Right hindlimb (tissue), 1 donor: ENCODE measurements at regions not wholly inside any gene's neighbourhood (a gene's known extent, or its start where the extent isn't known, plus 50 kb on each side); places are given as distances from the start of the nearest gene placed in this dataset.

Experiments used
- DNase-seq: peaks from one replicate; pipeline ENCODE4 v3.0.0-alpha.2; 2018

DNA sequence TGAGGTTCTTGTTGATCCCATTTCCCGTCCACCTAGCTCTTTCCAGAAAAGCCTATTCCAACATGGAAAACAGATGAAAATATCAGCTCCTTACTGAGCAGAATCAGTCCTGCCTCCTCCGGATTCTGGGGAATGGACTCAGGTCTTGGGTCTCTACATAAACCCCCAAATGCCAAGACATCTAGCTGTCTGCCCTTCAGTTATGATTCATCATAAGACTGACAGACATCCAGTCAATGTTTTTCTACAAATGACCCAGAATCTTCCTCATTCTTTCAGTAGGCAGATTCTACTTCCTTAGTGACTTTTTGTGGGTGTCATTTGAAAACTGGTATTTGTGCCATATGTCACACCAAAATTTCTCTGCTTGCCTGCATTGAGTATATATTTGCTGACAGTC is 103.0 kb upstream of the TGFBR2 start:
- no peak for DNase-seq

DNA sequence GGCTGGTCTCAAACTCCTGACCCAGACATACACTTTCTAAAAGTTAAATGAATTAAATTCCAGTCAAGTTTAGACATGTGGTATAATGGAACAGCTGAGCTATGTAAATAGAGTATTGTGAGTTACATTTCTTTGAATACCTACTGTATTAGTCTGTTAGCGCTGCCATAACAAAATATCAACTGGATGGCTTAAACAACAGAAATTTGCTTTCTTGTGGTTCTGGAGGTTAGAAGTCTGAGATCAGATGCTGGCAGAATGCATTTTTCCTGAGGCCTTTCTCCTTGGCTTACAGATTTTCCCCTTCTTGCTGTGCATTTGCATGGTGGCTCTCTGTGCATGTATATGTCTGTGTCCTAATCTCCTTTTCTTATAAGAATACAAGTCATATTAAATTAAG is 101.5 kb upstream of the TGFBR2 start:
- no peak for DNase-seq

DNA sequence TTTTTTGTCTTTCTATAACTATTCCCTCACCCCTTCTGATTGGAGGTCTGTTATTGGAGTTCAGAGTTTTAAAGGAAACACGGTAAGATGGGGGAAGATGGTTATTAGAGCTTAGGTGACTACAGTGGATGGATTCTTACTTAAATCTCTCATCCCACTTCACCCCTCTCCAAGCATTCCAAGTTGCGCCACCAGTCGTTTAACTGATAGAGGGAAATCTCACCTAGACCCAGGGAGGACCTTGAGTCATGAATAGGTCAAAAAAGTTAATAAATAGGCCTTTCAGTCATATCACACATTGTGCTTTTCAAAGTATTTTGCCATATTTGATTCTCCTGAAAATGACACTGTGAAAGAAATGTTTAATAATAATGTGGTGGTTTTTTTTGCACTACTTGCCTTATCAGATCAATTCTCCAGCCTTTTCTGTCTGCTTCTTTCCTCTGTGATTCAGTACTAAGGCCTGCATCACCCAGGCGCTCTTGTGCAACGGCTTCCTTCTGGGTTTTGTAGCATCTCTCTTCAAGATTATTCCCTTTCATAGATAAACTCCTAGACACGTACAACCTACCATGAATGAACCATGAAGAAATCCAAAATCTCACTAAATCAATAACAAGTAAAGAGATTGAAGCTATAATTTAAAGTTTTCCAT is 100.4 kb upstream of the TGFBR2 start:
- no peak for DNase-seq

DNA sequence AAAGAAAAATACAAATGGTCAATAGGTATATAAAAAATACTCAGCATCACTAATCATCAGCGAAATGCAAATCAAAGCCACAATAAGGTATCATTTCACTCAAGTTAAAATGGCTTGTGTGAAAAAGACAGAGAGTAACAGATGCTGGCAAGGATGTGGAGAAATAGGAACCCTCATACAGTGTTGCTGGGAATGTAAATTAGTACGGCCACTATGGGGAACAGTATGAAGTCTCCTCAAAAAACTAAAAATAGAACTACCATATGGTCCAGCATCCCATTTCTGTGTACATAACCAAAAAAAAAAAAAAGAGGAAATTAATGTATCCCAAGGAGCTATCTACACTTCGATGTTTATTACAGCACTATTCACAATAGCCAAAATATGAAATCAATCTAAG is 98.1 kb upstream of the TGFBR2 start:
- no peak for DNase-seq

DNA sequence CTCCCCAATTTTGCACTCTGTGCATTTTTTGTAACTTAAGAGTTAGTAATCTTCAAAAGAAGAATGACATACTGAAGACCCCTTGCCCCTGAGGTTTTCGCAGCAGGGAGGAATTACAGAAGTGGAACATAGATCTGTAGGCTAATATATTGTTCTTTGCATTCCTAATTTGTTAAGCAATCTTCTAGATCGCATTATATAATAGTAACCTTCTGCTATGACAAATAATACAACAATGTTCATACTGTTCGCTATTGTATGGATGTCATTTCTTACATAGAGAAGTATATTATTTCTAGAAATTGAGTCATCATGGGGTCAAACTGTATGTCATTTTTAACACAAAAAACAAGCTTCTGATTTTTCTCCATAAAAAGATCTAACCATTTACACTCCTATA is 95.8 kb upstream of the TGFBR2 start:
- no peak for DNase-seq

DNA sequence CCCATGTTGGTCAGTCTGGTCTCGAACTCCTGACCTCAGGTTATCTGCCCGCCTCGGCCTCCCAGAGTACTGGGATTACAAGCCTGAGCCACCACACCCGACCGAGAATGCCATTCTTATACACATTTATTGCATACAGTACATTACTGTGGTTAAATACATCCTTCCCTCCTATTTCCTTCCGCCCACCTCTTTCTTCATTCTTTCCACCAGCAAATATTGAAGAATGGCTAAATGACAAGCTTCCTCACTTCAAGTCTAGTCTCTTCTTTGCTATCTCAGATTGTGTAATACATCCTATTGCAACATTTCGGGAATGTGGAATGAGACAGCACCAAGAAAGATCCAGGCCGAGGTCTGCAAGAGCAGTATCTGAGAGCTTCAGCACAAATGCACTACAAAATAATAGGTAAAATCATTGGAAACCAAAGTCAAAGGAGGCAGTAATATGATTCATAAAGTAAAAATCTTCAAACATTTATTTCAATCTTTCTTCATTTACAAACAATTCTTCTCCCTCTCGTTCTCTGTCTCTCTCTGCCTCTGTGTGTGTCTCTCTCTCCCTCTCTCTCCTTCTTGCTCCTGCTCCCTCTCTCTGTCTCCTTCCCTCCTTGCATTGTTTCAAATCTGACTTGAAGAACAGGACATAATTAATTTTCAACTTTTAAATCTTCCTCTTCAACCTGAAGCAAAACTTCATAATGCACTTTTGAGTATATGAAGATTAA is 94.7 kb upstream of the TGFBR2 start:
- DNase-seq = no peak

DNA sequence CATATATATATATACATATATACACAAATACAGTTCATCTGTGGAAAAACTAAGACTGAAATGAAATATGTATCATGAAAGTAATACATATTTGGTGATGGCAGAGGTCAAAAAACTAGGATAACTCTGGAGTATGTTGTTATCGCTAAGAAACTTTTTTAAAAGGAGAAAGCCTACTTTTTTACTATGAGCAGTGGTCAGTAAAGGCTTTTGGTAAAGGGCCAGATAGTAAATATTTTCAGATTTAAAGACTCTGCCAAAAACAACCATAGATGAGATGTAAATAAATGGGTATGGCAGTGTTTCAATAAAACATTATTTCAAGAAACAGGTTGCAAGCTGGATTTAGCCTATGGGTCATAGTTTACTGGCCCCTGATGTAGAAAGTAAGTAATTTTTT is 93.8 kb upstream of the TGFBR2 start:
- DNase-seq = no peak

DNA sequence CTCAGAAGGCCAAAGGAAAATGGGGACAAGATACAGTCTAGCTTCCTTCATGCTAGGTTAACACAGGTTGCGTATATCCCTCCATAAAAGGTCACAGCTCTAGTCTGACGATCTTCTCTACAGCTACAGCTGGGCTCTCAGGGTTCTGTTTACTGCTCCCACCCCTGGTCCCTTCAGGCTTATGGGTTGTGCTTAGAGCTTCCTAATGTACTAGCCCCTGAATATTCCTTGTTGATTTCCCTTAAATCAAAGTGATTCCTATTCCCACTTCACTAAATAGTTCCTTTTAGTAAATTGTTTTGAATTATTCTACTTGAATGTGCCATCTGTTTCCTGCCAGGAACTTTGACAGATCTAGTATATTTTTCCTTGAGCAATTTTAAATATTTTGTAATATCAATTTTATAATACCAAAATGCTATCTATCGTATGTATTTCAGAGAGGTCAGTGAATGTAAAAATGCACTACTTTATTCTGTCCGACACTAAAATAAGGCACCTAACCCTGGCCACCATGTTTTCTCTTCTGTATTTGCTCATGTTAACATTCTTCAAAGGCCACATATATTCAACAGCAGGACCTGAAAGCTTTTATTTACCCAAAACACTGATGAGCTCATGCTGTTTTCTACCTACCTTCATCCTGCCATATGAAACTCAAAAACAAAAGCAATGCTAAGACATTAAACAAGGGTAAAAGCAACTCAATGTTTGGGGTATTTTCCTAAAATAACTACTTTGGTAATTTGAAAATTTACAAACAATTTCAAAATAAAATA is 92.8 kb upstream of the TGFBR2 start:
- no peak for DNase-seq

DNA sequence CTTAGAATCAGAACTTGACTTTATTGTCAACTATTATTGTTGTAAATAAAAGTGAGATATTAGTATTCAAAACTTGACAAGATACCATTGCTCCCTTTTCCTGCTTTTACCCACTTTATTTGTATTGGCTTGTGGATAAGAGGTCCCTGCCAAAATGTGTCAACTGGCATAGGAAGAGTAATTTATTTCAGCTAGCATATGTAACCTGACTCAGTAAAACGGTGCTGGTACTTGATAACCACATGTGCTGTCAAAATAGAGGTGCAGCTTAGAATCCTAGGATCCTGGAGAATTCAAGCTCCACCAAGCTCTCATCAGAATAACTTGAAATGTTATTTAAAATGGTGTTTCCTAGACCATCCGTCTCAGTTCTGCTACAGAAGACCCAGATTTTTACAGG is 90.2 kb upstream of the TGFBR2 start:
- DNase-seq = no peak

DNA sequence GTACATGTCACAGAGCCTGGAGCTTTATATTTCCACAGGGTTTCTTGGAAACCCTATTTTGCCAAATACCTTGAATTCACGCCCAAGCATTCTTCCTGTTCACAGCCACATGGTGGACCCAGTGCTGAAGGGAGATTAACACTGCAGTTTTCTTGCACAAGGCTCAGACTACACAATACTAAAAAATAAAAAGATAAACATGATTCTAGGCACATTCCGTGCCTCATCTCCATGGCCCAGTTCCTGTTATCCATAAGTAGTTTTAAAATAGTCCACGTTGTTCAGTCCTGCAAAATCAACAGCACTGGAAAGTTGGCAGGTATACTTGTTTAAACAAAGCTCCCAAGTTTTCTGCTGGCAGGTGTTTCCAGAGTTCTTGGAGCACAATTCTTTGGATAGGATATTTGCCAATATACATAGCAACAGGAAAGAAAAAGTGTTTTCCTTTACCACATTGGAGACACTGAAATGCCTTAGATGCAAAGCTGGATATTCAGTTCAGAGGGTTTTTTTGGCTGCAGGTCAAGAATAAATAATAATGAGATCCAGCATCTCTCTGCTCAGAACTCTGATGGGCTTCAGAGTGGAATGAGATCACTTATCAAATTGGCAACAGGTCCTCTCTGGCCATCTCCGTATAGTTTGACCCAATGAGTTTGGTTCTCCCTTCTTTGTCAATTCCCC is 88.1 kb upstream of the TGFBR2 start:
- DNase-seq = peak; percentile 71

DNA sequence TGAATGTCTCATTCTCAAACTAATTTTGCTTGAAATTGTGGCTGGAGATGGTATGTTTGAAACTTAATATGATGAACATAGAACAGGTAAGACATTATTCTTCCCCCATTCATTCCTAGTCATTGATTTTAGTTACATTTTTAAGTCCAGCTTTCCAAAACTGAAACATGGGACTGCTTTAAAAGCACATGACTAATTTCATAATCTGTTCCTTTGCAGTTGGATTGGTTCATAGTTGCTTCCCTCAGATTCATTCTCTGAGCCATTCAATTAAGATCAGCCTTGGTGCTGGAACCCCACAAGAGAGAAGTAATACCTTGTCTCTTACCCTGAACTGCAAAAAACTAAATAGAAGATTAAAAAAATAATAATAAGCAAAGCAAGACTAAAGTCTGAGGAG is 87.5 kb upstream of the TGFBR2 start:
- DNase-seq = no peak

DNA sequence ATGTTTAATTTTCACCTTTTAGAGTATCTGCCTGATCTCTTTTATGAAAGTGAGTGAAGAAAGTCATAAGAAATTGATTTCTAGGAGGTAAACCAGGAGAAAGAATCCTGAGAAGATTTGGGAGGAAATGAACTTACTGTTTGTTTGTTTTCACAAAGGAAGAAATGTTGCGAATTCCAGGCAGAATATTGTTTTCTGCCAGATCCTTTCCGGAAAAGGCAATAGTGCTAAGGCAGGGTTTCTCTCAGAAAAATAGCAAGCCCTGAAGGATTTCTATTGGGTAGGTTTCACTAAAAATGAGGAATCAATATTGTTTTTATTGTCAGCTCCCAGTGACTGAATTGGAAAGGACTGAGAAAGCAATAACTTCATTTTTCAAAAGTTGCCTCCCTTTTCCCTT is 85.7 kb upstream of the TGFBR2 start:
- no peak for DNase-seq

DNA sequence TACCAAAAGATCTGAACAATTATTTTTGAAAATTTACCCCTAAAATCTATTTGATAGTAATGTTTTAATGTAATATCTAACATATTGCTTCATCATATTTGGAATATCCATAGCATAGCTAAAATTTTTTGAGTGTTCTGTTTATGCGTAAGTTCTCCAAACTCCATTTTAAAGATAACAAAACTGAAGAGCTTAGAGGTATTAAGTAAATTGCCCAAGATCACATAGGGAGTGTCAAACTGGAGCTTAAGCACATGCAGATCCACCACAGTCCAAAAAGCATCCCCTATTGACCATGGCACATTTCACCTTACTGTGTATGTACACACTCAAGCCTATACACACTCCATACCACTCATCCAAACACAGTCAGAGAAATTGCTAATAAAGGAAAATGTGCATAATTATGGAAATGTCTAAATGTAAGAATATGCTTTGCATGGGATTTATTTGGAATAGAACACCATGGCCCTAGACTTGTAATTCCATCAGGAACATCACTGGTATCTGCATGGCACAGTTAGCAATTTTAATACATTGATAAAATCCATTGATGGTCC is 85.2 kb upstream of the TGFBR2 start:
- no peak for DNase-seq

DNA sequence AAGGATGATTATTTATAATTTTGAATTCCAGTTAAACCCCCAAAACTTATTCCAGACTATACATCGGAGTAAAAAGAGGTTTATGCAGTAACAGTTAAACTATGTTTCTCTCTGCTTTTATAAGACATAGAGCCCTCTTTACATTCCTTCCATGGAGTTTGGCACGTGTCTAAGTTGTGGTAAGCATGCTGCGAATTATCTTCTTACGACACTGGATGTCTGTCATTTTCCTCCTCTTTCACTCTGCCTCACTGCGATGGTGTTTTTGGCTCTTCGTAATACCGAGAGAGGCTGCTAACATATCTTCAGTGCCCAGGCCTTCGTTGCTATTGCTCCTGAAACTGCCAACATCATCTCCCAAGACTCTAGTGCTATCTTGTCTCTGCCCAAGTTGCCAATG is 83.9 kb upstream of the TGFBR2 start:
- no peak for DNase-seq

DNA sequence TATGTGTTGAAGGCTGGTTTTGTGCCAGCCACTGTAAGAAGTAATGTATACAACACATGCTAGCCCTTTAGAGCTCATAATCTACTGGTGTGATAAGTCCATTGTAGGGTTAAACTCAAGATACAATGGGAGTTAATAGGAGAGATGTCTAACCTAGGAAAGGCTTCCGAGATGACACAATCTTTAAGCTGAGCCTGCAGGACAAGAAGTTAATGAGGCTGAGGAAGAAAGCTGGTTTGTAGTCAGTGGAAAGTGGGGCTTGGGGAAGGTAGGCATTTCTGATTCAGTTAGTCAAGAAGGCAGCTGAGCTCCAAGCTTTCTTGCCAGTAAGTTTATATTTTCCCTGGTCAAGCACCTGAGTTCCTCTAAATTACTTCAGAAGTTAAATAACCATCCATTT is 83.0 kb upstream of the TGFBR2 start:
- no peak for DNase-seq

DNA sequence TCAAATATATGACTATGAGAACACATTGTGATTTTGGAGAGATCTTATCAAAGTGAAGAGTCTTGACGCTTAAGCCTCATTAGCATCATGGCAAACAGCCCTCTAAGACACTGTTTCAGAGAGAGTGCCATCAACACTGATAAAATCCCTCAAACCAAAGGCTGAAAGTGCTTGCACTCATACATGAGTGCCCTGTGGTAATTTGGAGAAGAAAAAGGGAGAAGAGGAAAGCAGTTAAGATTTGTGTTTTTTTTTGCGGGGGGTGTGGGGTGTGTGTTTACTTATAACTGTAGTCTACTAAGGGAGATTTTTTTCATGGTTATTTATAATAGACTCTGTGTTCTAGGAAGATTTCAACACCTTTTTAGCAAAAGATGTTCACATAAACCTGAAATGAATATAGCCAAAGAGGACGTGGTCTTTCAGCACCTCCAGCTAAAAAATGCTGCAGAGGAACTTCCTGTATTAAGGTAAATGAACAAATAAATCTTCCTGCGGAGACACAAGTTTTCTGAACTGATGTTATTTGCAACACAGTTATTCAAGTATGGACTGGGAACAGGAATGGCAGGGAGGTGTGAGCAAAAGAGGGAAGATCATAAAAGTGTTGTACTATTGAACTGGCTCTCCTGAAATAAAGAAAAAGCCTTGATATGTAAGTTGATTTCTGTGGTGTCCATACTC is 81.9 kb upstream of the TGFBR2 start:
- DNase-seq = no peak

DNA sequence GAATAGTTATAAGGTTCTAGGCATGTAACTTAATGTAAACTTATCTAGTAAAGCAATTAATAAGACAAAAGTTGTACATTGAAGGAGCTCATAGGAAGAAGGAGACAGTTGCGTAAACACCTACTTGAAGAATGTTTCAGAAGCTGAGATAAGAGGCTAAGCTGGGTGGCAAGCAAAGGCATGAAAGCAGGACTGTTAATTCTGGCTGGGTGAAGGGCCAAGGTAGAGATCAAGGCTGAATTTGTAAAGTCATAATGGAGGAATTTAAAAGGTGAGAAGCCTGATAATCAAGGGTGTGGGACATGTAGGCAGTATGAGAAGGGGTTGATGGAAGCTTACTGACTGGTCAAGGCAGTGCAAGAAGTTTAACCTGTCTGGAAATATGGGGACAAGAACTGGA is 80.4 kb upstream of the TGFBR2 start:
- no peak for DNase-seq

DNA sequence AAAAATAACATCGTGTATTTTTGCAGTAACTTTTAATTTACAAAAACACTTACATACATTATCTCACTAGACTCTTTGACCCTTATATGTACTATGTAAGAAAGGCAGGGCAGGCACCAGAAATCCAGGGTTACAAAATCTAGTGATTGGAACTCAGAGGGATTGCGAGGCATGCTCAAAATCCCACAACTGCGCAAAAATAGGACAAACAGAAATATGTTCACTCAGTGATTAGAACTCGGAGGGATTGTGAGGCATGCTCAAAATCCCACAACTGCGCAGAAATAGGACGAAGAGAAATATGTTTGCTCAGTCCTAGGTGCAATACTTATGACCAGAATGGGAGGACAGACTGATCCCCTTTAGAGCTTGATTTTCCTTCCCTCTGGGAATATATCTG is 79.2 kb upstream of the TGFBR2 start:
- DNase-seq = no peak

DNA sequence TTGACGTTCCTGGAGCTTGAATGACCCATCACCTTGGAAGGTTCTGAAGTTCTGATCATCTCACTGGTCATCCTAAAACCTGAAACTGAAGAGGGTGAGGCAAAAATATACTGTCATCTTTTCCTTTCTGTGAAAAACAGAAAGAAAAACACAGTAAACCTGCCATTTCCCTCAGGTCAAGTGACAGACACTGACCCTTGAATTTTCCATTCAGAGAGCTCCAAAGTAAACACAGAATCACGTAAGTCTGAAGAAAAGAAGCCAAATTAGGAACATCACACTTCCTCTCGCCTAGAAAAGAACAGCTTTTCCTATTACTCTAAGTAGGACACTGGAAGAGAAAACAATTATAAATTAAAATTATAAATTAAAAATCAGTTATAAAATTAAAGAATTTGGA is 78.7 kb upstream of the TGFBR2 start:
- no peak for DNase-seq

DNA sequence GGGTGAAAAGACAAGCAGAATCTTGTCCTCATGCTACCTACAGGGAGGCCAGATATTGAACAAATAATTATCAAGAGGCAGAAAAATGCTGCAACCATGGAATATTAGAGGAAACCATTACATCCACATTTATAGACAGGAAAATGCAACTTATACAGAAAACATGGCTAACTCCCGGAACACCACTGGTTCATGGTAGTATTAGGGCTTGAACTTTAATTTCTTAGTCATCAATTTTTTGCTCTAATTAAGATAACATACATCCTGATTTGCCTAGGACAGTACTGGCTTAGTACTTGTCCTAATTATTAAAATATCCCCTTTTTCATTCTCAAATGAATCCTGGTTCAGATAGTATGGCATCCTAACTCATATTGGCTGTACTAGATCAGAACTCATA is 76.3 kb upstream of the TGFBR2 start:
- no peak for DNase-seq

DNA sequence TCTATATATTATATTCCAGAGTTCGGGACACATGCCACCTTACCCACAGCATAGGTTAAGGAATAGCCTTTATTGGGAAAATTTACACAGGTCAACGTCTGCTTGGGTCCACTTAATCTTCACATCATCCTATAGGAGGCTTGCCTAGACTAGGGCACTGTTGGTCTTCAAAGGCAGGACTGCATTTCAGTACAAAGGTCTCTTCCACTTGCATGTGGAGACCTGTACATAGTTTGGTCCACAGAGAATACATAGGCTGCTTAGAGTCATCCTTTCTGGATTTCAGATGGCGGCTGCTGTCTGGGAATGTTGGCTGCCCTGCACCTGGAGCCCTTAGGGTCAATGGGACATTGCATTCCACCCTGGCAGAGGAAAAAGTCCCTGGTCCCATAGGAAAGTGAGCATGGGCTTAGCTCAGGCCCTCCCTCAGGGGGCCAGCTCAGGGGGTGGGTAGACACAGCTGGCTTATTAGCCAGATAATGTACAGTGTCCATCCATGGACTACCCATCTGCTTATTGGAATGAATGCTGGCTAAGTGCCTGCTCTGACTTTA is 75.3 kb upstream of the TGFBR2 start:
- no peak for DNase-seq

DNA sequence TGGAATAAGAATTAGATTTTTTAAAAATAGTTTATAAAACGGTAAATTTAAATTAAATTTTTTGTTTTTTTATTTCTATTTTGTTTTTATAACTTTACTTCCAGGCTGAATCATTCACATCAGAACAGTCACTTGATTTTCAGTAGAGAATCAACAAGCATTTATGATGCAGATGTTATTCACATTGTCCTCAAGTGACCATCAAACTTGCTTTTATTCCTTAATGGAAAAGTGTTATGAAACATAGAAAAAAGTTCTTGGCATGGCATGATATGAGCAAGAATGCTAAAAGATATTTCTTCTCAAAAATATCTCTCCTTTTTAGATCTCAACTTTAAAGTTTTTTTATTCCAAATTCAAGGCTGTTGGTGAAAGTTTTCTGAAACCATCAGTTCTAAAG is 70.9 kb upstream of the TGFBR2 start:
- DNase-seq = no peak
